Esophagus muscularis mucosa (tissue), 4 donors: ENCODE measurements at regions not wholly inside any gene's neighbourhood (a gene's known extent, or its start where the extent isn't known, plus 50 kb on each side); places are given as distances from the start of the nearest gene placed in this dataset.

Experiments used
- DNase-seq: peaks from one replicate; pipeline ENCODE4 v3.0.0-alpha.2; 2017; ENCODE audit errors: extremely low spot score
- H3K27ac ChIP-seq, 4 donors: fragments of 200-600 bp; sonication (generic); replicated peaks in 1 of 4; 1 replicate in 3 of 4; 2 replicates in 1 of 4; pipeline ENCODE4 v1.5.1; 2016 to 2019; ENCODE audit warnings: mild to moderate bottlenecking in 1 of 4
- H3K27me3 ChIP-seq, 4 donors: fragments of 200-600 bp; sonication (generic); one replicate each; pipeline versions ENCODE4 v1.5.1 to v1.6.0; 2016 to 2019
- H3K36me3 ChIP-seq, 4 donors: fragments of 200-600 bp; sonication (generic); one replicate each; pipeline ENCODE4 v1.5.1; 2016 to 2019
- H3K4me1 ChIP-seq, 4 donors: fragments of 200-600 bp; sonication (generic); one replicate each; pipeline ENCODE4 v1.5.1; 2016 to 2019
- H3K4me3 ChIP-seq, 4 donors: fragments of 200-600 bp; sonication (generic); 1 replicate in 2 of 4; 2 replicates in 2 of 4; pipeline ENCODE4 v1.5.1; 2016 to 2019; ENCODE audit warnings: mild to moderate bottlenecking in 4 of 4, moderate library complexity in 1 of 4
- H3K9me3 ChIP-seq, 4 donors: fragments of 200-600 bp; sonication (generic); 1 replicate in 3 of 4; 2 replicates in 1 of 4; pipeline ENCODE4 v1.5.1; 2016 to 2019
- EP300 ChIP-seq: sonication (generic); formaldehyde crosslinking; IDR thresholded peaks from one replicate; pipeline ENCODE4 v1.6.1; 2017; ENCODE audit warnings: antibody characterized with exemption
- POLR2A ChIP-seq: fragments of 450-650 bp; IDR thresholded peaks from one replicate; pipeline ENCODE4 v1.6.1; 2017; ENCODE audit warnings: antibody characterized with exemption, moderate library complexity, mild to moderate bottlenecking, low read depth
- POLR2AphosphoS5 ChIP-seq, 2 donors: sonication (generic); formaldehyde crosslinking; IDR thresholded peaks; one replicate each; pipeline ENCODE4 v1.6.1; 2017; ENCODE audit warnings: antibody characterized with exemption in 2 of 2
- WGBS: methylation state at CpG from one replicate; pipeline ENCODE4 v1.1.5; 2018; 5-methylcytosine and 5-hydroxymethylcytosine counted together
- intact Hi-C: fragments of 100-400 bp; cut with DNase I; formaldehyde crosslinking; loops from one replicate; pipeline ENCODE4 v1.15.1; 2023
- TF ChIP-seq, protein P1 (sequence below), 3 experiments: fragments of 200-600 bp in 2 of 3; fragments of 450-650 bp in 1 of 3; sonication (generic) in 2 of 3; IDR thresholded peaks; one replicate each; pipeline ENCODE4 v1.5.1; 2017 to 2019; ENCODE audit warnings: antibody characterized with exemption in 3 of 3, mild to moderate bottlenecking in 2 of 3, moderate library complexity in 1 of 3

DNA sequence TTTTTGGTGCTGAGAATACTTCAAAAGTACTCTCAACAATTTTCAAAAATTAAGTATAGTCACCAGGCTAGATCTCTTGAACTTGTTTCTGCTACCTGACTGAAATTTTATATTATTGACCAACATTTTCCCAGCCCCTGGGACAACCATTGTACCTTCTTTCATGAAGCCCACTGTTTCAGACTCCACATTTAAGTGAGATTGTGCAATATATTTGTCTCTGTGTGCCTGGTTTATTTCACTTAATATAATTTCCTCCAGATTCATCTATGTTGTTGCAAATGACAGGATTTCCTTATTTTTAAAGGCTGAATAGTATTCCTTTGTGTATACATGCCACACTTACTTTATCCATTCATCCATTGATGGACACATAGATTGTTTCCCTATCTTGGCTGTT, 354.2 kb upstream of the VRK2 start:
- no peaks in the 10 kb centered on the region for H3K27me3 ChIP-seq
- H3K36me3 ChIP-seq: no peaks in the 10 kb centered on the region
- H3K4me3 ChIP-seq: no peak overlapping the region
- DNase-seq: no peak
- no peak overlapping the region for H3K27ac ChIP-seq
- H3K9me3 ChIP-seq: peaks cover 0 to 22% (median 13%) of the 10 kb centered on the region in 4 donors
- TF ChIP-seq POLR2A: no peak
- no peak for TF ChIP-seq POLR2AphosphoS5 (IDR thresholded peaks at IDR 0.05)
- TF ChIP-seq, protein P1, sequence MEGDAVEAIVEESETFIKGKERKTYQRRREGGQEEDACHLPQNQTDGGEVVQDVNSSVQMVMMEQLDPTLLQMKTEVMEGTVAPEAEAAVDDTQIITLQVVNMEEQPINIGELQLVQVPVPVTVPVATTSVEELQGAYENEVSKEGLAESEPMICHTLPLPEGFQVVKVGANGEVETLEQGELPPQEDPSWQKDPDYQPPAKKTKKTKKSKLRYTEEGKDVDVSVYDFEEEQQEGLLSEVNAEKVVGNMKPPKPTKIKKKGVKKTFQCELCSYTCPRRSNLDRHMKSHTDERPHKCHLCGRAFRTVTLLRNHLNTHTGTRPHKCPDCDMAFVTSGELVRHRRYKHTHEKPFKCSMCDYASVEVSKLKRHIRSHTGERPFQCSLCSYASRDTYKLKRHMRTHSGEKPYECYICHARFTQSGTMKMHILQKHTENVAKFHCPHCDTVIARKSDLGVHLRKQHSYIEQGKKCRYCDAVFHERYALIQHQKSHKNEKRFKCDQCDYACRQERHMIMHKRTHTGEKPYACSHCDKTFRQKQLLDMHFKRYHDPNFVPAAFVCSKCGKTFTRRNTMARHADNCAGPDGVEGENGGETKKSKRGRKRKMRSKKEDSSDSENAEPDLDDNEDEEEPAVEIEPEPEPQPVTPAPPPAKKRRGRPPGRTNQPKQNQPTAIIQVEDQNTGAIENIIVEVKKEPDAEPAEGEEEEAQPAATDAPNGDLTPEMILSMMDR (IDR thresholded peaks at IDR 0.05): no peak
- TF ChIP-seq EP300: no peak
- intact Hi-C loops: no loop called here
- H3K4me1 ChIP-seq: no peaks in the 10 kb centered on the region

DNA sequence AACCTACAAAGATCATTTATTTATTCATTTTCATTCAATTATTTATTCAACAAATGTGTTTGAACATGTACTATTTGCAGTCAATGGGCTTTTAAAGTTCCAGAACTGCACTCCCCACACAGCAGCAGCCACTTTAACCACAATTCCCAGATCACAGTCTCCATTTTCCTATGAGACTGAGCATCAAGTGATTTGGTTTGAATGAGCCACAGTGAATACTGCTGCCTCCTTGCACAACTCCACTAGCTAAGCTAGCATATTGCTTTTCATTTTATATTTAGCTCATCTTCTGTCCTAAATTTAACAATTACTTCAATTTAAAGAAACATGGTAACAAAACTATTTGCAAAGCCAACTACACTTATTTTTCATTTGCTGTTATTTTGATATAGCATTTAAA, 353.4 kb upstream of the VRK2 start:
- Histone ChIP-seq H3K27ac (no peak overlapping the region), H3K27me3 (no peaks in the 10 kb centered on the region), H3K9me3 (peaks cover 0 to 19% (median 13%) of the 10 kb centered on the region in 4 donors), H3K4me3 (no peak overlapping the region), H3K4me1 (no peaks in the 10 kb centered on the region), H3K36me3 (no peaks in the 10 kb centered on the region)
- TF ChIP-seq, protein P1 (IDR thresholded peaks at IDR 0.05): no peak
- TF ChIP-seq EP300 (no peak), POLR2A (no peak), POLR2AphosphoS5 (IDR thresholded peaks at IDR 0.05) (no peak)
- no peak for DNase-seq
- intact Hi-C loops: no loop called here

DNA sequence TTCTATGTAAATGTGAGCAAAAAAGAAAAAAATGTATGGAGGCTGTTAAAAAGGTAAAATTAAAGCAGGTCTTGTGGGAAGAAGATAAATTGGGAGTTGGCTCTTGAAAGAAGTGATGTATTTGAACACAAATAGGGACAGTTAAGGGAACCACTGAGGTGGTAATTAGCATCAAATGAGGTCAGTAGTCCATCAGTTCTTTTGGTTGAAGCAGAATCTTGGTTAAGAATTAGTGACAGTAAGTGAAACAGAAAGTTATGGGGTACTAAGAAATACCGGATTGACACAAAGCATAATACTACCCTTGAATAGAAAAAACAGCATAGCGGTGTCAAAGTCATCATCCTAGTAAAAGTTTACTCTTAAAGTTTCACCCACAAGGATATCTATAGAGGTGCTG, 352.6 kb upstream of the VRK2 start:
- DNase-seq: no peak
- Histone ChIP-seq H3K27ac (no peak overlapping the region), H3K9me3 (peaks cover 0 to 19% (median 13%) of the 10 kb centered on the region in 4 donors), H3K4me3 (no peak overlapping the region), H3K27me3 (no peaks in the 10 kb centered on the region), H3K4me1 (no peaks in the 10 kb centered on the region), H3K36me3 (no peaks in the 10 kb centered on the region)
- intact Hi-C loops: no loop called here
- 93% methylated on average over 2 of the region's 2 CpGs for WGBS
- TF ChIP-seq, protein P1 (IDR thresholded peaks at IDR 0.05): no peak
- TF ChIP-seq EP300: no peak
- TF ChIP-seq POLR2AphosphoS5 (IDR thresholded peaks at IDR 0.05): no peak
- TF ChIP-seq POLR2A: no peak

DNA sequence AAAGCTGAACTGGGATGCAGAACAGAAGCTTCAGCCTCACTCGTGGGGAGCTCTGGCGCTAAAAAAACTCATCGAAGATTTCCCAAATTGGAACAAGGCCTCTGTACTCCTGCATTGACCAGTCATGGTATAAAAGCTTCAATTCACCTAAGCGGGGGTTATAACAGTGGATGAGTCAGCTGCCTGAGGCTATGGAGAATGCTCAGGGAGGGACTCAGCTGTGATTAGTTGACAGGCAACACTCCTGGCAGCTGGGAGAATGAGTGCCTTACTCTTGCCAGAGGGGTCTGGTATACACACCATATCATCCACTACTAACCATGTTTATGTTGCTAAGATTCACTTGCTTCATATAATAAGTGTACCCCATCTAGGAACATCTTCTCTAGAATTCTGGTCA, 350.6 kb upstream of the VRK2 start:
- Histone ChIP-seq H3K4me1 (no peaks in the 10 kb centered on the region), H3K27me3 (no peaks in the 10 kb centered on the region), H3K36me3 (no peaks in the 10 kb centered on the region), H3K9me3 (peaks cover 0 to 8% (median 2%) of the 10 kb centered on the region in 4 donors), H3K4me3 (no peak overlapping the region), H3K27ac (no peak overlapping the region)
- DNase-seq: no peak
- intact Hi-C loops: no loop called here
- no peak for TF ChIP-seq POLR2AphosphoS5 (IDR thresholded peaks at IDR 0.05)
- TF ChIP-seq EP300: no peak
- no peak for TF ChIP-seq POLR2A
- TF ChIP-seq, protein P1 (IDR thresholded peaks at IDR 0.05): no peak
- 85% methylated on average over 4 of the region's 4 CpGs for WGBS

DNA sequence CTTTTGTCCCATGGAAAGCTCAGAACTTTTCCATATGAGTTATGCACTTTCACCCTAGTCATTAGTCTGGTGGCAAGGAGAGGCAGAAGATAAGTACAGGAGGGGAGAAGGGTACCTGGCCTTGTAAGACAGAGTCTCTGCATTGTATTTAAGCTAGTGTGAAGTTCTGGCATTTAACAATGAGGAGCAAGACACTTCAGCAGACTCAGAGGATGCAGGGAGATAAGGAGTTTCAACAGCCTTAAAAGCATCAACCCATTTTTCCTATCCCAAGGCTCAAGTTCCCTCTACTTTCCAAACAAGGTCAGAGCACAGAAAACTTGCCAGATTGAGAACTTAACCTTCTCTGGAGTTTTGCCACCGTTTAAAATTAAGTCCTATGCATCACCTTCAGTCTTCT, 348.2 kb upstream of the VRK2 start:
- intact Hi-C loops: no loop called here

More for the DNA sequence above, 348.2 kb upstream of the VRK2 start:
- no peak for TF ChIP-seq POLR2A
- no peak for TF ChIP-seq EP300
- TF ChIP-seq, protein P1 (IDR thresholded peaks at IDR 0.05): no peak
- TF ChIP-seq POLR2AphosphoS5 (IDR thresholded peaks at IDR 0.05): no peak
- no peak for DNase-seq
- Histone ChIP-seq H3K36me3 (no peaks in the 10 kb centered on the region), H3K27me3 (no peaks in the 10 kb centered on the region), H3K4me3 (no peak overlapping the region), H3K27ac (no peak overlapping the region), H3K9me3 (no peaks in the 10 kb centered on the region), H3K4me1 (no peaks in the 10 kb centered on the region)
- WGBS: 59% methylated on average over 1 of the region's 1 CpG
